ENCODE measurements at regions not wholly inside any gene's neighbourhood (a gene's known extent, or its start where the extent isn't known, plus 50 kb on each side); places are given as distances from the start of the nearest gene placed in this dataset.

DNA sequence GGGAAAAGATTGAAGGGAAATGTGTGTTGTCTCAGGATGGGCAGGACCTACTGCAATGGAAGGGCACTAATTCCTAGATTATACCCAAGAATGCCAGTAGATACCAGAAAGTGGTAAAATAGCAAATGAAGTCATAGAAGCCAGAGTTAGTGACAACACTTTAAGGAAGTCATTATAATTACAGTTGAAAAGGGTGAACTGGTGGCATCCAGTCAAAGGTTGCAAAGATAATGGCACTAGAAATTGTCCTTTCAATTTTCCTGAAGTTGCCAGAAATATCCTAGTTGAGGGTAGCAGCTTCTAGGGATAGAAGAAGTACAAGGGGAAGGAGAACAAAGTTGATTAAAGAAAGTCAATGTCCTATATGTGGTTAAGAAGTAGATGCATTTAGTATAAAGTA is 68.8 kb upstream of the GLS start:
- Mint-ChIP-seq H3K4me3 (no peak overlapping the region), H3K36me3 (ENCODE audit: low read depth) (no peaks in the 10 kb centered on the region), H3K27me3 (ENCODE audit: insufficient read depth, low read depth, poor library complexity) (no peaks in the 10 kb centered on the region), H3K4me1 (no peaks in the 10 kb centered on the region), H3K9me3 (no peaks in the 10 kb centered on the region), H3K27ac (no peak overlapping the region)
- Histone ChIP-seq H3K4me1 (ENCODE audit: insufficient read depth) (no peaks in the 10 kb centered on the region), H3K36me3 (ENCODE audit: insufficient read depth) (no peaks in the 10 kb centered on the region), H3K27ac (ENCODE audit: low read depth) (no peak overlapping the region), H2AFZ (0 out of 2 replicates have a peak overlapping the region, but pooled peaks have one; percentile 43), H3K4me3 (no peak overlapping the region), H3K27me3 (ENCODE audit: insufficient read depth) (no peaks in the 10 kb centered on the region), H4K20me1 (replicated peaks; ENCODE audit: insufficient read depth) (no peaks in the 10 kb centered on the region), H3K9me2 (ENCODE audit: insufficient read depth) (peaks cover 12% of the 10 kb centered on the region; the same call in 1 of the 2 replicates), H3K79me2 (replicated peaks; ENCODE audit: insufficient read depth) (no peaks in the 10 kb centered on the region), H3K4me2 (no peak overlapping the region), H3F3A (replicated peaks; ENCODE audit: low read depth) (no peaks in the 10 kb centered on the region)
- DNase-seq (ENCODE audit: low spot score) (no peak), ATAC-seq (no peak)
- TF ChIP-seq EZH2 (IDR thresholded peaks at IDR 0.05; ENCODE audit: low read depth, unreplicated experiment) = no peak
- no peak for TF ChIP-seq ZNF331 (CRISPR knock-in tag; IDR thresholded peaks at IDR 0.05; ENCODE audit: low read depth)
- TF ChIP-seq, protein P1, sequence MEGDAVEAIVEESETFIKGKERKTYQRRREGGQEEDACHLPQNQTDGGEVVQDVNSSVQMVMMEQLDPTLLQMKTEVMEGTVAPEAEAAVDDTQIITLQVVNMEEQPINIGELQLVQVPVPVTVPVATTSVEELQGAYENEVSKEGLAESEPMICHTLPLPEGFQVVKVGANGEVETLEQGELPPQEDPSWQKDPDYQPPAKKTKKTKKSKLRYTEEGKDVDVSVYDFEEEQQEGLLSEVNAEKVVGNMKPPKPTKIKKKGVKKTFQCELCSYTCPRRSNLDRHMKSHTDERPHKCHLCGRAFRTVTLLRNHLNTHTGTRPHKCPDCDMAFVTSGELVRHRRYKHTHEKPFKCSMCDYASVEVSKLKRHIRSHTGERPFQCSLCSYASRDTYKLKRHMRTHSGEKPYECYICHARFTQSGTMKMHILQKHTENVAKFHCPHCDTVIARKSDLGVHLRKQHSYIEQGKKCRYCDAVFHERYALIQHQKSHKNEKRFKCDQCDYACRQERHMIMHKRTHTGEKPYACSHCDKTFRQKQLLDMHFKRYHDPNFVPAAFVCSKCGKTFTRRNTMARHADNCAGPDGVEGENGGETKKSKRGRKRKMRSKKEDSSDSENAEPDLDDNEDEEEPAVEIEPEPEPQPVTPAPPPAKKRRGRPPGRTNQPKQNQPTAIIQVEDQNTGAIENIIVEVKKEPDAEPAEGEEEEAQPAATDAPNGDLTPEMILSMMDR (conservative IDR thresholded peaks at IDR 0.05; ENCODE audit: low read depth in 2 of 2) = no peak
- TF ChIP-seq EZH2phosphoT487 (IDR thresholded peaks at IDR 0.05; ENCODE audit: unreplicated experiment) = no peak
- TF ChIP-seq NANOG (IDR thresholded peaks at IDR 0.05; ENCODE audit: borderline replicate concordance) = no peak
- TF ChIP-seq JUNB (IDR thresholded peaks at IDR 0.05; ENCODE audit: unreplicated experiment) = no peak
- no peak for TF ChIP-seq ZNF114 (CRISPR knock-in tag; IDR thresholded peaks at IDR 0.05)
- TF ChIP-seq, protein P2, sequence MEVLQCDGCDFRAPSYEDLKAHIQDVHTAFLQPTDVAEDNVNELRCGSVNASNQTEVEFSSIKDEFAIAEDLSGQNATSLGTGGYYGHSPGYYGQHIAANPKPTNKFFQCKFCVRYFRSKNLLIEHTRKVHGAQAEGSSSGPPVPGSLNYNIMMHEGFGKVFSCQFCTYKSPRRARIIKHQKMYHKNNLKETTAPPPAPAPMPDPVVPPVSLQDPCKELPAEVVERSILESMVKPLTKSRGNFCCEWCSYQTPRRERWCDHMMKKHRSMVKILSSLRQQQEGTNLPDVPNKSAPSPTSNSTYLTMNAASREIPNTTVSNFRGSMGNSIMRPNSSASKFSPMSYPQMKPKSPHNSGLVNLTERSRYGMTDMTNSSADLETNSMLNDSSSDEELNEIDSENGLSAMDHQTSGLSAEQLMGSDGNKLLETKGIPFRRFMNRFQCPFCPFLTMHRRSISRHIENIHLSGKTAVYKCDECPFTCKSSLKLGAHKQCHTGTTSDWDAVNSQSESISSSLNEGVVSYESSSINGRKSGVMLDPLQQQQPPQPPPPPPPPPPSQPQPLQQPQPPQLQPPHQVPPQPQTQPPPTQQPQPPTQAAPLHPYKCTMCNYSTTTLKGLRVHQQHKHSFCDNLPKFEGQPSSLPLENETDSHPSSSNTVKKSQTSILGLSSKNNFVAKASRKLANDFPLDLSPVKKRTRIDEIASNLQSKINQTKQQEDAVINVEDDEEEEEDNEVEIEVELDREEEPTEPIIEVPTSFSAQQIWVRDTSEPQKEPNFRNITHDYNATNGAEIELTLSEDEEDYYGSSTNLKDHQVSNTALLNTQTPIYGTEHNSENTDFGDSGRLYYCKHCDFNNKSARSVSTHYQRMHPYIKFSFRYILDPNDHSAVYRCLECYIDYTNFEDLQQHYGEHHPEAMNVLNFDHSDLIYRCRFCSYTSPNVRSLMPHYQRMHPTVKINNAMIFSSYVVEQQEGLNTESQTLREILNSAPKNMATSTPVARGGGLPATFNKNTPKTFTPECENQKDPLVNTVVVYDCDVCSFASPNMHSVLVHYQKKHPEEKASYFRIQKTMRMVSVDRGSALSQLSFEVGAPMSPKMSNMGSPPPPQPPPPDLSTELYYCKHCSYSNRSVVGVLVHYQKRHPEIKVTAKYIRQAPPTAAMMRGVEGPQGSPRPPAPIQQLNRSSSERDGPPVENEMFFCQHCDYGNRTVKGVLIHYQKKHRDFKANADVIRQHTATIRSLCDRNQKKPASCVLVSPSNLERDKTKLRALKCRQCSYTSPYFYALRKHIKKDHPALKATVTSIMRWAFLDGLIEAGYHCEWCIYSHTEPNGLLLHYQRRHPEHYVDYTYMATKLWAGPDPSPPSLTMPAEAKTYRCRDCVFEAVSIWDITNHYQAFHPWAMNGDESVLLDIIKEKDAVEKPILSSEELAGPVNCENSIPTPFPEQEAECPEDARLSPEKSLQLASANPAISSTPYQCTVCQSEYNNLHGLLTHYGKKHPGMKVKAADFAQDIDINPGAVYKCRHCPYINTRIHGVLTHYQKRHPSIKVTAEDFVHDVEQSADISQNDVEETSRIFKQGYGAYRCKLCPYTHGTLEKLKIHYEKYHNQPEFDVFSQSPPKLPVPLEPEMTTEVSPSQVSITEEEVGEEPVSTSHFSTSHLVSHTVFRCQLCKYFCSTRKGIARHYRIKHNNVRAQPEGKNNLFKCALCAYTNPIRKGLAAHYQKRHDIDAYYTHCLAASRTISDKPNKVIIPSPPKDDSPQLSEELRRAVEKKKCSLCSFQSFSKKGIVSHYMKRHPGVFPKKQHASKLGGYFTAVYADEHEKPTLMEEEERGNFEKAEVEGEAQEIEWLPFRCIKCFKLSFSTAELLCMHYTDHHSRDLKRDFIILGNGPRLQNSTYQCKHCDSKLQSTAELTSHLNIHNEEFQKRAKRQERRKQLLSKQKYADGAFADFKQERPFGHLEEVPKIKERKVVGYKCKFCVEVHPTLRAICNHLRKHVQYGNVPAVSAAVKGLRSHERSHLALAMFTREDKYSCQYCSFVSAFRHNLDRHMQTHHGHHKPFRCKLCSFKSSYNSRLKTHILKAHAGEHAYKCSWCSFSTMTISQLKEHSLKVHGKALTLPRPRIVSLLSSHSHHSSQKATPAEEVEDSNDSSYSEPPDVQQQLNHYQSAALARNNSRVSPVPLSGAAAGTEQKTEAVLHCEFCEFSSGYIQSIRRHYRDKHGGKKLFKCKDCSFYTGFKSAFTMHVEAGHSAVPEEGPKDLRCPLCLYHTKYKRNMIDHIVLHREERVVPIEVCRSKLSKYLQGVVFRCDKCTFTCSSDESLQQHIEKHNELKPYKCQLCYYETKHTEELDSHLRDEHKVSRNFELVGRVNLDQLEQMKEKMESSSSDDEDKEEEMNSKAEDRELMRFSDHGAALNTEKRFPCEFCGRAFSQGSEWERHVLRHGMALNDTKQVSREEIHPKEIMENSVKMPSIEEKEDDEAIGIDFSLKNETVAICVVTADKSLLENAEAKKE (CRISPR knock-in tag; IDR thresholded peaks at IDR 0.05) = no peak
- no peak for TF ChIP-seq CREB1 (CRISPR knock-in tag; IDR thresholded peaks at IDR 0.05; ENCODE audit: low read depth)
- TF ChIP-seq ETS1 (IDR thresholded peaks at IDR 0.05) = no peak
- no peak for TF ChIP-seq POLR2AphosphoS5 (IDR thresholded peaks at IDR 0.05; ENCODE audit: low read depth)
- no peak for TF ChIP-seq REST (IDR thresholded peaks at IDR 0.05; ENCODE audit: unreplicated experiment)
- no peak for TF ChIP-seq STAT1 (IDR thresholded peaks at IDR 0.05; ENCODE audit: unreplicated experiment)

Data from GM23338 (cell line).